ENCODE measurements at regions not wholly inside any gene's neighbourhood (a gene's known extent, or its start where the extent isn't known, plus 50 kb on each side); places are given as distances from the start of the nearest gene placed in this dataset.

- TF ChIP-seq NFYB (CRISPR knock-in tag; conservative IDR thresholded peaks at IDR 0.05; ENCODE audit: low read depth) (no peak), MAX (CRISPR knock-in tag; IDR thresholded peaks at IDR 0.05) (no peak), CTCF (IDR thresholded peaks at IDR 0.05) (no peak), ZNF232 (CRISPR knock-in tag; IDR thresholded peaks at IDR 0.05) (no peak), SOX15 (CRISPR knock-in tag; IDR thresholded peaks at IDR 0.05) (no peak), TCF7 (CRISPR knock-in tag; IDR thresholded peaks at IDR 0.05; ENCODE audit: low read depth) (no peak), FOXP1 (CRISPR knock-in tag; IDR thresholded peaks at IDR 0.05; ENCODE audit: borderline replicate concordance) (no peak), HMGA2 (CRISPR knock-in tag; IDR thresholded peaks at IDR 0.05) (no peak), ATF1 (CRISPR knock-in tag; IDR thresholded peaks at IDR 0.05) (no peak)
- TF ChIP-seq, protein P1, sequence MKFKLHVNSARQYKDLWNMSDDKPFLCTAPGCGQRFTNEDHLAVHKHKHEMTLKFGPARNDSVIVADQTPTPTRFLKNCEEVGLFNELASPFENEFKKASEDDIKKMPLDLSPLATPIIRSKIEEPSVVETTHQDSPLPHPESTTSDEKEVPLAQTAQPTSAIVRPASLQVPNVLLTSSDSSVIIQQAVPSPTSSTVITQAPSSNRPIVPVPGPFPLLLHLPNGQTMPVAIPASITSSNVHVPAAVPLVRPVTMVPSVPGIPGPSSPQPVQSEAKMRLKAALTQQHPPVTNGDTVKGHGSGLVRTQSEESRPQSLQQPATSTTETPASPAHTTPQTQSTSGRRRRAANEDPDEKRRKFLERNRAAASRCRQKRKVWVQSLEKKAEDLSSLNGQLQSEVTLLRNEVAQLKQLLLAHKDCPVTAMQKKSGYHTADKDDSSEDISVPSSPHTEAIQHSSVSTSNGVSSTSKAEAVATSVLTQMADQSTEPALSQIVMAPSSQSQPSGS (CRISPR knock-in tag; IDR thresholded peaks at IDR 0.05; ENCODE audit: borderline replicate concordance, low read depth) = no peak
These were observed 137.4 kb upstream of the POU1F1 start for GRCh38 chr3:87413814-87414213.
